ENCODE measurements at regions not wholly inside any gene's neighbourhood (a gene's known extent, or its start where the extent isn't known, plus 50 kb on each side); places are given as distances from the start of the nearest gene placed in this dataset.
"Not testable (repeated sequence)": the region's sequence is repeated elsewhere in the genome, so short reads cannot be mapped to it uniquely, and the experiment has no call there.

- no peak overlapping the region for H4K8ac ChIP-seq (ENCODE audit: low read depth, low read length)
Observed at GRCh38 chrX:121405826-121406225, 358.4 kb downstream of the GLUD2 start.

GRCh38 chrX:121407627-121408026 lies 360.2 kb downstream of the GLUD2 start:
- Histone ChIP-seq H3K4me1 (ENCODE audit: control insufficient read depth in 2 of 2, insufficient read depth in 1 of 2, low read depth in 1 of 2, low read length in 2 of 2) (no peaks in the 10 kb centered on the region), H3K27me3 (ENCODE audit: control insufficient read depth in 3 of 3, insufficient read depth in 3 of 3, low read depth in 1 of 3, low read length in 3 of 3) (no peaks in the 10 kb centered on the region), H2BK5ac (ENCODE audit: low read length) (no peak overlapping the region), H3K23ac (ENCODE audit: low read depth, low read length, poor library complexity) (no peak overlapping the region), H2AFZ (ENCODE audit: low read length) (no peak overlapping the region), H2BK12ac (ENCODE audit: low read length) (no peak overlapping the region), H4K91ac (ENCODE audit: low read depth, low read length, poor library complexity) (no peak overlapping the region), H3K79me1 (ENCODE audit: low read depth, low read length) (no peaks in the 10 kb centered on the region), H2BK15ac (ENCODE audit: low read length) (no peak overlapping the region), H3K36me3 (replicated peaks in 1 of 2; ENCODE audit: control insufficient read depth in 2 of 2, insufficient read depth in 2 of 2, low read length in 2 of 2) (no peaks in the 10 kb centered on the region), H3K27ac (replicated peaks; ENCODE audit: low read length) (no peak overlapping the region), H3K9me3 (replicated peaks in 1 of 2; ENCODE audit: control insufficient read depth in 2 of 2, insufficient read depth in 1 of 2, low read depth in 1 of 2, low read length in 2 of 2) (no peaks in the 10 kb centered on the region), H3K14ac (ENCODE audit: low read length) (no peak overlapping the region), H3K4me3 (ENCODE audit: low read length in 2 of 2) (no peak overlapping the region), H4K8ac (ENCODE audit: low read depth, low read length) (no peak overlapping the region), H3K4ac (ENCODE audit: low read length) (no peak overlapping the region), H3K9ac (ENCODE audit: low read depth, low read length, poor library complexity) (no peak overlapping the region), H3K18ac (ENCODE audit: low read length) (no peak overlapping the region), H3K4me2 (ENCODE audit: insufficient read depth, low read length, poor library complexity, severe bottlenecking) (no peak overlapping the region), H2BK120ac (ENCODE audit: low read depth, low read length) (no peak overlapping the region), H2AK5ac (ENCODE audit: low read depth, low read length) (no peak overlapping the region)
- DNase-seq (ENCODE audit: low spot score) = no peak
- WGBS, 2 donors (ENCODE audit: extremely low coverage in 2 of 2, insufficient read length in 2 of 2, insufficient replicate concordance in 1 of 2) = no CpG with 5 or more reads among the region's 5 CpGs

More at GRCh38 chrX:121405826-121406225, 358.4 kb downstream of the GLUD2 start:
- H3K27me3 ChIP-seq (ENCODE audit: control insufficient read depth in 3 of 3, insufficient read depth in 3 of 3, low read depth in 1 of 3, low read length in 3 of 3) = no peaks in the 10 kb centered on the region
- no peak overlapping the region for H3K9ac ChIP-seq (ENCODE audit: low read depth, low read length, poor library complexity)
- no peak overlapping the region for H2BK15ac ChIP-seq (ENCODE audit: low read length)
- H3K14ac ChIP-seq (ENCODE audit: low read length) = no peak overlapping the region
- no peak overlapping the region for H3K18ac ChIP-seq (ENCODE audit: low read length)
- DNase-seq (ENCODE audit: low spot score) = no peak
- no peak overlapping the region for H2BK12ac ChIP-seq (ENCODE audit: low read length)
- no peak overlapping the region for H3K23ac ChIP-seq (ENCODE audit: low read depth, low read length, poor library complexity)
- no CpG with 5 or more reads among the region's 4 CpGs for WGBS, 2 donors (ENCODE audit: extremely low coverage in 2 of 2, insufficient read length in 2 of 2, insufficient replicate concordance in 1 of 2)
- H2BK120ac ChIP-seq (ENCODE audit: low read depth, low read length) = no peak overlapping the region
- H3K4me3 ChIP-seq (ENCODE audit: low read length in 2 of 2) = no peak overlapping the region
- no peaks in the 10 kb centered on the region for H3K9me3 ChIP-seq (replicated peaks in 1 of 2; ENCODE audit: control insufficient read depth in 2 of 2, insufficient read depth in 1 of 2, low read depth in 1 of 2, low read length in 2 of 2)
- no peak overlapping the region for H2AFZ ChIP-seq (ENCODE audit: low read length)
- H3K36me3 ChIP-seq (replicated peaks in 1 of 2; ENCODE audit: control insufficient read depth in 2 of 2, insufficient read depth in 2 of 2, low read length in 2 of 2) = no peaks in the 10 kb centered on the region
- no peak overlapping the region for H3K4me2 ChIP-seq (ENCODE audit: insufficient read depth, low read length, poor library complexity, severe bottlenecking)
- no peak overlapping the region for H3K27ac ChIP-seq (replicated peaks; ENCODE audit: low read length)
- no peak overlapping the region for H4K91ac ChIP-seq (ENCODE audit: low read depth, low read length, poor library complexity)
- no peak overlapping the region for H2BK5ac ChIP-seq (ENCODE audit: low read length)
- H2AK5ac ChIP-seq (ENCODE audit: low read depth, low read length) = no peak overlapping the region
- no peak overlapping the region for H3K4ac ChIP-seq (ENCODE audit: low read length)
- H3K4me1 ChIP-seq (ENCODE audit: control insufficient read depth in 2 of 2, insufficient read depth in 1 of 2, low read depth in 1 of 2, low read length in 2 of 2) = no peaks in the 10 kb centered on the region
- no peaks in the 10 kb centered on the region for H3K79me1 ChIP-seq (ENCODE audit: low read depth, low read length)

- H4K8ac ChIP-seq (ENCODE audit: low read depth, low read length); H3K4ac ChIP-seq (ENCODE audit: low read length); H3K14ac ChIP-seq (ENCODE audit: low read length); H3K27ac ChIP-seq (replicated peaks; ENCODE audit: low read length); H3K79me1 ChIP-seq (ENCODE audit: low read depth, low read length); H3K9me3 ChIP-seq (replicated peaks in 1 of 2; ENCODE audit: control insufficient read depth in 2 of 2, insufficient read depth in 1 of 2, low read depth in 1 of 2, low read length in 2 of 2); H2BK12ac ChIP-seq (ENCODE audit: low read length); H3K23ac ChIP-seq (ENCODE audit: low read depth, low read length, poor library complexity); H2BK120ac ChIP-seq (ENCODE audit: low read depth, low read length); H2BK15ac ChIP-seq (ENCODE audit: low read length); H3K4me2 ChIP-seq (ENCODE audit: insufficient read depth, low read length, poor library complexity, severe bottlenecking); H3K36me3 ChIP-seq (replicated peaks in 1 of 2; ENCODE audit: control insufficient read depth in 2 of 2, insufficient read depth in 2 of 2, low read length in 2 of 2); H3K27me3 ChIP-seq (ENCODE audit: control insufficient read depth in 3 of 3, insufficient read depth in 3 of 3, low read depth in 1 of 3, low read length in 3 of 3); H2BK5ac ChIP-seq (ENCODE audit: low read length); H3K9ac ChIP-seq (ENCODE audit: low read depth, low read length, poor library complexity); H2AFZ ChIP-seq (ENCODE audit: low read length); DNase-seq (ENCODE audit: low spot score); H2AK5ac ChIP-seq (ENCODE audit: low read depth, low read length); H4K91ac ChIP-seq (ENCODE audit: low read depth, low read length, poor library complexity); H3K18ac ChIP-seq (ENCODE audit: low read length); H3K4me3 ChIP-seq (ENCODE audit: low read length in 2 of 2); H3K4me1 ChIP-seq (ENCODE audit: control insufficient read depth in 2 of 2, insufficient read depth in 1 of 2, low read depth in 1 of 2, low read length in 2 of 2): not testable (repeated sequence)
- no CpG with 5 or more reads among the region's 27 CpGs for WGBS, 2 donors (ENCODE audit: extremely low coverage in 2 of 2, insufficient read length in 2 of 2, insufficient replicate concordance in 1 of 2)
Observed at GRCh38 chrX:121431514-121431913, 384.1 kb downstream of the GLUD2 start.

- Histone ChIP-seq H3K4me1 (ENCODE audit: control insufficient read depth in 2 of 2, insufficient read depth in 1 of 2, low read depth in 1 of 2, low read length in 2 of 2) (no peaks in the 10 kb centered on the region), H2AK5ac (ENCODE audit: low read depth, low read length) (no peak overlapping the region), H3K23ac (ENCODE audit: low read depth, low read length, poor library complexity) (no peak overlapping the region), H2BK15ac (ENCODE audit: low read length) (no peak overlapping the region), H2BK5ac (ENCODE audit: low read length) (no peak overlapping the region), H4K8ac (ENCODE audit: low read depth, low read length) (no peak overlapping the region), H3K4me3 (ENCODE audit: low read length in 2 of 2) (no peak overlapping the region), H3K9ac (ENCODE audit: low read depth, low read length, poor library complexity) (no peak overlapping the region), H3K18ac (ENCODE audit: low read length) (no peak overlapping the region), H3K79me1 (ENCODE audit: low read depth, low read length) (no peaks in the 10 kb centered on the region), H3K27ac (replicated peaks; ENCODE audit: low read length) (no peak overlapping the region), H3K9me3 (replicated peaks in 1 of 2; ENCODE audit: control insufficient read depth in 2 of 2, insufficient read depth in 1 of 2, low read depth in 1 of 2, low read length in 2 of 2) (no peaks in the 10 kb centered on the region), H3K4ac (ENCODE audit: low read length) (no peak overlapping the region), H3K4me2 (ENCODE audit: insufficient read depth, low read length, poor library complexity, severe bottlenecking) (no peak overlapping the region), H2AFZ (ENCODE audit: low read length) (no peak overlapping the region), H4K91ac (ENCODE audit: low read depth, low read length, poor library complexity) (no peak overlapping the region), H3K14ac (ENCODE audit: low read length) (no peak overlapping the region), H3K27me3 (ENCODE audit: control insufficient read depth in 3 of 3, insufficient read depth in 3 of 3, low read depth in 1 of 3, low read length in 3 of 3) (no peaks in the 10 kb centered on the region), H2BK12ac (ENCODE audit: low read length) (no peak overlapping the region), H3K36me3 (replicated peaks in 1 of 2; ENCODE audit: control insufficient read depth in 2 of 2, insufficient read depth in 2 of 2, low read length in 2 of 2) (no peaks in the 10 kb centered on the region), H2BK120ac (ENCODE audit: low read depth, low read length) (no peak overlapping the region)
- DNase-seq (ENCODE audit: low spot score) = no peak
- no CpG with 5 or more reads among the region's 1 CpG for WGBS, 2 donors (ENCODE audit: extremely low coverage in 2 of 2, insufficient read length in 2 of 2, insufficient replicate concordance in 1 of 2)
Observed at GRCh38 chrX:121433289-121433688, 385.9 kb downstream of the GLUD2 start.
